Memory B cell (primary cell): ENCODE measurements at regions not wholly inside any gene's neighbourhood (a gene's known extent, or its start where the extent isn't known, plus 50 kb on each side); places are given as distances from the start of the nearest gene placed in this dataset.

ENCODE experiments used
- ATAC-seq: fragments of 150-1000 bp; cut with Tn5 transposase; 2 replicates; pipeline ENCODE4 v1.10.0; 2021; ENCODE audit warnings: low read depth, mild to moderate bottlenecking, moderate library complexity
- DNase-seq, 2 donors: peaks; one replicate each; pipeline ENCODE4 v3.0.0; 2022; ENCODE audit warnings: low spot score in 2 of 2
- H3K27ac Mint-ChIP-seq: one replicate; pipeline ENCODE4 v1.8.0; 2022; ENCODE audit warnings: mild to moderate bottlenecking, moderate library complexity, mixed read lengths
- H3K27me3 Mint-ChIP-seq: one replicate; pipeline ENCODE4 v1.8.0; 2022; ENCODE audit warnings: mixed read lengths
- H3K36me3 Mint-ChIP-seq: one replicate; pipeline ENCODE4 v1.8.0; 2022; ENCODE audit warnings: mild to moderate bottlenecking, mixed read lengths
- H3K4me1 Mint-ChIP-seq: one replicate; pipeline ENCODE4 v1.8.0; 2022; ENCODE audit warnings: mixed read lengths
- H3K4me3 Mint-ChIP-seq: one replicate; pipeline ENCODE4 v1.8.0; 2022; ENCODE audit warnings: mild to moderate bottlenecking, moderate library complexity, mixed read lengths
- H3K9me3 Mint-ChIP-seq: one replicate; pipeline ENCODE4 v1.8.0; 2022; ENCODE audit warnings: mixed read lengths

DNA sequence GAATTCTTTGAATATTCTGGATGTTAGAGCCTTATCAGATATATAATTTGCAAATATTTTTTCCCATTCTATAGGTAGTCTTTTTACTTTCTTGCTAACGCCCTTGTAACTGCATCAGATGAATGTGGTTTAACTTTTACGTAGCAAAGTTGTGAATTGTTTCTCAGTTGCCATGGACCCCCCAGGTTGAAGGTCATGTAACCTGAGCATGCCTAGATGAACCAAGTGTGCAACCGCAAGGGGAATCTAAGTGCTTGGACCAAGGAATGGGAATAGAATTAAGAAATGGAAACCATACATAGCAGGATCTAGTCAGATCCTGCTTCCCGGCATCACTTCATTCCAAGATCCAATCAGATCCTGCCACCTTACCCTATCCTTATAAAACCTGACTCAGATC, 65.1 kb upstream of the TNP1 start:
- DNase-seq (no peak), ATAC-seq (no peak)
- Mint-ChIP-seq H3K4me3 (no peak overlapping the region), H3K36me3 (no peaks in the 10 kb centered on the region), H3K27me3 (peaks cover 4% of the 10 kb centered on the region), H3K9me3 (no peaks in the 10 kb centered on the region), H3K4me1 (no peaks in the 10 kb centered on the region), H3K27ac (no peak overlapping the region)

DNA sequence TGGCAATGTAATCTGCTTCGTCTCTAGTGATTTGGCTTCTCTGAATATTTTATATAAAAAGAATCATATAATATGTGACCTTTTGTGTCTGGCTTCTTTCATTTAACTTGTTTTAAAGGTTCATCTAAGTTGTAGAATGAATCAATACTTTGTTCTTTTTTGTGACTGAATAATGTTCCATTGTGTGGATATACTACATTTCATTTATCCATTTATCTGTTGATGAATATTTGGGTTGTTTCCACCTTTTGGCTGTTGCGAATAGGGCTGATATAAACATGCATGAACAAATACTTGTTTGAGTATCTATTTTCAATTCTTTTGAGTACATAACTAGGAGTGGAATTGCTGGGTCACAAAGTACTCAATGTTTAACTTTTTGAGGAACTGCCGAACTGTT, 63.8 kb upstream of the TNP1 start:
- ATAC-seq (no peak), DNase-seq (no peak)
- Mint-ChIP-seq H3K27me3 (peaks cover 5% of the 10 kb centered on the region), H3K9me3 (peaks cover 1% of the 10 kb centered on the region), H3K4me3 (no peak overlapping the region), H3K36me3 (peaks cover 1% of the 10 kb centered on the region), H3K27ac (no peak overlapping the region), H3K4me1 (no peaks in the 10 kb centered on the region)

GRCh38 chr2:216922175-216922780, 62.4 kb upstream of the TNP1 start:
- peaks cover 4% of the 10 kb centered on the region for H3K9me3 Mint-ChIP-seq
- ATAC-seq (no peak), DNase-seq (no peak)
- no peaks in the 10 kb centered on the region for H3K4me1 Mint-ChIP-seq
- peaks cover 1% of the 10 kb centered on the region for H3K36me3 Mint-ChIP-seq
- H3K27ac Mint-ChIP-seq = no peak overlapping the region
- no peak overlapping the region for H3K4me3 Mint-ChIP-seq
- peaks cover 7% of the 10 kb centered on the region for H3K27me3 Mint-ChIP-seq

DNA sequence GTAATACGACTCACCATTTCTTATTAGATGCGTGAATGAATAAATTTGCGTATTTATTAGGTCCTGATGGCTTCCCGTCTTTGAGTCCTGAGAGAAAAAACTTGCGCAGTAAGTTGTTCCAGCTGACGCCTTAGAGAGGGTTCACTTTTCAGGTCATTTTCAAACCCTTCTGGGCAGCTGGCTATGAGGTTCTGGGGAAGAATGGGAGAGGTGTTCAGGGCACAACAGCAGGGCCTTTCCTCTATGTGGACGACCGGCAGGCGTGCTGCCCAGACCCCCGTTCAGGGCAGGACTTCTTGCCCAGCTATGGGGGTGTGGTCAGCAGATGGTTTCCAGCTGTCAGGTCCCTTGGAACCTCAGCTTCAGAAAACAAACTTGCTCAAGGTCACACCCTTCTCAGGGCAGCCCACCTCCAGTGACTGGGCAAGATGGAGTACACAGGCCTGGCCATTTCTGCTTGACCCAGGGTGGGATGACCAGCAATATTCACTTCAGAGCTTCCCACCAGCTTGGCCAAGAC, 61.1 kb upstream of the TNP1 start:
- ATAC-seq = no peak
- Mint-ChIP-seq H3K27ac (no peak overlapping the region), H3K36me3 (peaks cover 1% of the 10 kb centered on the region)

GRCh38 chr2:216920143-216920876, 60.4 kb upstream of the TNP1 start:
- H3K36me3 Mint-ChIP-seq = peaks cover 1% of the 10 kb centered on the region
- no peaks in the 10 kb centered on the region for H3K4me1 Mint-ChIP-seq
- no peak overlapping the region for H3K27ac Mint-ChIP-seq
- ATAC-seq = no peak
- no peak for DNase-seq
- no peak overlapping the region for H3K4me3 Mint-ChIP-seq
- H3K9me3 Mint-ChIP-seq = peaks cover 4% of the 10 kb centered on the region
- H3K27me3 Mint-ChIP-seq = peaks cover 12% of the 10 kb centered on the region

More for the DNA sequence above, 61.1 kb upstream of the TNP1 start:
- Mint-ChIP-seq H3K9me3 (peaks cover 4% of the 10 kb centered on the region), H3K27me3 (peaks cover 11% of the 10 kb centered on the region), H3K4me1 (no peaks in the 10 kb centered on the region), H3K4me3 (no peak overlapping the region)
- DNase-seq = no peak

DNA sequence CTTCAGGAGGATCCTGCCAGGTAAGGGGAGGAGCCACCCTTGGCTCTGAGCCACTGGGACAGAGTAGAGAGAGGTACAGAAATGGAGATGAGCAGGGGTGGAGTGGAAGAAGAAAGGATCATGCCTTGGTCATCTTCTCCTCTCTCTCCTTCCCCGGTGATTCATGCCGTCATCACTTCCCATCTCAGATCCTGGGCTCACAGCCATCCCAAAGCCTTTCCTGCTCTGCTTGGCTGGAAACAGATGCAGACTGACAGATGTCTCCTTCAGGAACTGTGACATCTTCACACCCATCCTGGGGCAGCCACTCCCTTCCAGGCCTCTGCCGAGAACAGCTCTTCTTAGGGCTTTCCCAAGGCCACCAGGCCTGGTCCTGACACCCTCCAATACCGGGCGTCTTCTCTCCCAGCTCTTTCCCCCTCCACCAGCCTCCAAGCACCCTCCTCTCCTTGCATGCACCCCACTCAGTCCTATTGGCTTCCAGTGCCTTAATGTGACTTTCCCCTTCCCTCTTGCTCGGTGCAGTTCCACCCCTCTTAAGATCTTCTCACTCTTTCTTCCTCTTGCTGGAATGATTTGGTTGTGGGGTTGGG, 58.3 kb upstream of the TNP1 start:
- peaks cover 1% of the 10 kb centered on the region for H3K36me3 Mint-ChIP-seq
- no peak for DNase-seq
- H3K27me3 Mint-ChIP-seq = peaks cover 12% of the 10 kb centered on the region
- peaks cover 4% of the 10 kb centered on the region for H3K9me3 Mint-ChIP-seq
- no peaks in the 10 kb centered on the region for H3K4me1 Mint-ChIP-seq
- no peak overlapping the region for H3K27ac Mint-ChIP-seq
- no peak for ATAC-seq
- H3K4me3 Mint-ChIP-seq = no peak overlapping the region

DNA sequence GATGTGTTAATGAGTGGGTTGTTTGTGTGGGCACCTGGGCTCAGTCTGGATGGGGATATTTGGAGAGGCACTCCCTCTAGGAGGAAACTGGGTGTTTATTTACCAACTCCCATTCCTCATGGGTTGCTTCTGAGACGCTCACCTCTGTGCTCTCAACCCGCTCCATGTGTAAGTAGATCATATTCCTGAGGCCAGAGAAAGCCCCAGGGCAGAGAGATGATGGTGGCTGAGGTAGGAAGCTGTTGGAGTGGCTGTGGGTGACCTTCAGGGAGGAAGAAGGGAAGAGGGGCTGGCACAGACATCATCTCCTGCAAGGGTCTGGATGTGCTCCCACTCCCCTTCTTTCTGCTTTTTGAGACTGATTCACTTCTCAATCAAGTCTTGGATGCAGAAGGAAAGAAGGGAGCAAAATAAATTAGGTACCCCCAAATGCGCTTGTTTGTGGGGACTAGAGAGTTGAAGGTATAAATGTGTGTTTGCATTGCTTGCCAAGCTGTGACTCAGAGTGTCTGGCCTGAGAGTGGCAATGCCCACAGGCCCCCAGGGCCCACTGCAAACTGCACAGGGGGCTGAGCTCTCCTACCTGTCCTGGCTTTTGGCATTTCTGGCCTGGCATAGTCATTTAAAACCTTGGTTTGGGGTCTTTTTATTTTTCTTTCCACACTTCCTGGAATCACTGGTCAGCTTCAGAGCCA, 57.2 kb upstream of the TNP1 start:
- DNase-seq (no peak), ATAC-seq (no peak)
- Mint-ChIP-seq H3K27me3 (peaks cover 12% of the 10 kb centered on the region), H3K4me1 (no peaks in the 10 kb centered on the region), H3K36me3 (peaks cover 1% of the 10 kb centered on the region), H3K9me3 (peaks cover 4% of the 10 kb centered on the region), H3K27ac (no peak overlapping the region), H3K4me3 (no peak overlapping the region)

DNA sequence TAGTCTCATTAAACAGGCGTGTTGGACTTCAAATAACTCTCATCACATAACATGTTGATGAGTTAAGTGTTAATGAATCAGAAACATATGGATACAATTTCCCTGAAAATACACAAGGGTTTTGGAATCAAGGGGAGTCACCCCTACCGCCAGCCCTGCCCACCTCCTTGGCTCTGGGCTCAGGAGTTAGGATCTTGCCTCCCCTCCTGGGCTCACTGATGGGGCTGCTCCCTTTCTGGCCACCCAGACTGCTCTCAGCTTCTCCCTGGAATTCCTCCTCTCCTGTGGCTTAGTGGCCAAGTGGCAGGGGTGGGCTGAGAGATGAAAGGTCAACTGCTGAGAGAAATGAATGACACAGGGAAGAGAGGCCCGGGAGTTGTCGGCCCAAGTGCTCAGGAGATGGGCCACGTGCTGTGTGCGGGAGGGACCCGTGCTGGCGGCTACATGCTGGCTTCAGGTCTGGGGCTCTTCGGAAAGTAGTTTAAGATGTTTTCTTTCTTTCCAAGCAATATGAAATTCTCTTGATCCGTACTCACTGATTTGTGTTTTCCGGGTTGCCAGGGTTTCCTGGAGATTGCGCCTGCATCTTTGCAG, 55.8 kb upstream of the TNP1 start:
- H3K27me3 Mint-ChIP-seq = peaks cover 15% of the 10 kb centered on the region
- H3K4me1 Mint-ChIP-seq = no peaks in the 10 kb centered on the region
- H3K36me3 Mint-ChIP-seq = peaks cover 1% of the 10 kb centered on the region
- ATAC-seq (no peak), DNase-seq (no peak)
- H3K4me3 Mint-ChIP-seq = no peak overlapping the region
- H3K9me3 Mint-ChIP-seq = peaks cover 4% of the 10 kb centered on the region
- no peak overlapping the region for H3K27ac Mint-ChIP-seq

DNA sequence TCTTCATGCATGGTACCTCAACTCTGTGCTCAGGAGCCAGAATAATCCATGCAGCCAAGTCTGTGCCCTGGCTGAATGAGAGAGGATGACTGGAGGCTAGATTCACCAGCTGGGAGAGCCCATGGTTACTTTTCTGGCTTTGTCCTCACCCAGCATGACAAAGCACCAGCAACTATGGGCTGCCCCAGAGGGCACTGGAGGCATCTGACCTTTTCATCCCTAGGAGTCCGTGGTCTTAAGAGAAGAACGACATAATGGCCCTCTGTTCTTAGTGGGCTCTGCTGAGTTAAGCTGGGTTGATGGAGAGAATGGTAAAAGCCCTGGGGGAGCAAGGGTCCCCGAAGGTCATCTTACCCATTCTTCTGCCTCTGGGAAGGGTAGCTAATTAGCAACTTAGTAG, 54.6 kb upstream of the TNP1 start:
- no peaks in the 10 kb centered on the region for H3K4me1 Mint-ChIP-seq
- H3K36me3 Mint-ChIP-seq = peaks cover 1% of the 10 kb centered on the region
- peaks cover 4% of the 10 kb centered on the region for H3K9me3 Mint-ChIP-seq
- no peak for ATAC-seq
- H3K4me3 Mint-ChIP-seq = no peak overlapping the region
- peaks cover 15% of the 10 kb centered on the region for H3K27me3 Mint-ChIP-seq
- DNase-seq = no peak
- no peak overlapping the region for H3K27ac Mint-ChIP-seq

DNA sequence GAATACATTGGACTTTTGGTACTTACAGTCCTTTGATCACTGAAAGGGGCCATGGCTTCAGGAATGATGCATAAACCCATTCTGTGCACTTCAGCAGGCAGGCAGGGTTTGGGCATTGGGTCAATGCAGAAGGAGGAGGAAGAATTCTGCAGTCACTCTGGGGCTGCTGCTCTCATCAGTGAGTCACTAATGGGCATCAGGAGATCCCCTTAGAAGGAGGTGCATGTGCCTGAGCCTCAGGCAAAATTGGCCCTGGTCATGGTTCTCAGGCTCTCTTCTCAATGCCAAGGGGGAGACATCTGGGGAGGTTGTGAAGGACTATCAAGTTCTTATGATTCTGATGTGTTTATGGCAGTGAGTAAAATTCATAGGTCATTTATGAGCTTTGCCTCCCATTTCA, 52.0 kb upstream of the TNP1 start:
- Mint-ChIP-seq H3K4me3 (no peak overlapping the region), H3K36me3 (no peaks in the 10 kb centered on the region), H3K4me1 (no peaks in the 10 kb centered on the region), H3K27ac (no peak overlapping the region), H3K27me3 (peaks cover 8% of the 10 kb centered on the region), H3K9me3 (no peaks in the 10 kb centered on the region)
- DNase-seq = no peak
- ATAC-seq = no peak

- Mint-ChIP-seq H3K4me3 (no peak overlapping the region), H3K4me1 (no peaks in the 10 kb centered on the region), H3K9me3 (no peaks in the 10 kb centered on the region), H3K27me3 (peaks cover 6% of the 10 kb centered on the region), H3K27ac (no peak overlapping the region), H3K36me3 (no peaks in the 10 kb centered on the region)
- no peak for ATAC-seq
- DNase-seq = no peak
Observed at GRCh38 chr2:216911008-216911407, 51.1 kb upstream of the TNP1 start.

- ATAC-seq = no peak
- no peak overlapping the region for H3K4me3 Mint-ChIP-seq
- H3K9me3 Mint-ChIP-seq = no peaks in the 10 kb centered on the region
Observed at GRCh38 chr2:216909541-216910210, 49.8 kb upstream of the TNP1 start.

More at GRCh38 chr2:216909541-216910210, 49.8 kb upstream of the TNP1 start:
- DNase-seq = no peak
- H3K4me1 Mint-ChIP-seq = no peaks in the 10 kb centered on the region
- no peaks in the 10 kb centered on the region for H3K36me3 Mint-ChIP-seq
- no peak overlapping the region for H3K27ac Mint-ChIP-seq
- peaks cover 6% of the 10 kb centered on the region for H3K27me3 Mint-ChIP-seq
